SH-SY5Y (cell line): ENCODE measurements at regions not wholly inside any gene's neighbourhood (a gene's known extent, or its start where the extent isn't known, plus 50 kb on each side); places are given as distances from the start of the nearest gene placed in this dataset.

ENCODE experiments used
- GATA2 ChIP-seq: IDR thresholded peaks from 2 replicates; pipeline ENCODE4 v1.6.1; 2011; ENCODE audit warnings: mild to moderate bottlenecking, low read depth, low read length
- GATA3 ChIP-seq: IDR thresholded peaks from 2 replicates; pipeline ENCODE4 v1.6.1; 2011; ENCODE audit warnings: low read depth, mild to moderate bottlenecking, low read length, moderate library complexity

DNA sequence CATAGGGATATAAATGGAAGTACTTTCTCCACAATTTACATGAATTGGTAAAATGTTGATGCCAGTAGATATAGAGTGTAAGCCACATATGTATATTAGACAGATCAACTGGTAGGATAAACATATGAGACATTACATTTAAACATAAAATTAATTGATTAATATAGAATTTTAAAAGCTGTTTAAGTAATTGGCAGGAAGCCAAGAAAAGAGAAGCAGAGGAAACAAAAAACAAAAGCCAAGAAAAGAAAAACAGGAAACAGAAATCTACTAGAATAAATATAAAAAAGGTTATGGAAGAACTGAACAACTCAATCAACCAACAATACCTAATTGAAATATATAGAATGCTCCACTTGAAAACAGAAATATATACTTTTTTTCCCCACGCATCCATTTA, 920.1 kb upstream of the TMEFF2 start:
- TF ChIP-seq GATA2 (no peak), GATA3 (no peak)
